ENCODE measurements at regions not wholly inside any gene's neighbourhood (a gene's known extent, or its start where the extent isn't known, plus 50 kb on each side); places are given as distances from the start of the nearest gene placed in this dataset.

DNA sequence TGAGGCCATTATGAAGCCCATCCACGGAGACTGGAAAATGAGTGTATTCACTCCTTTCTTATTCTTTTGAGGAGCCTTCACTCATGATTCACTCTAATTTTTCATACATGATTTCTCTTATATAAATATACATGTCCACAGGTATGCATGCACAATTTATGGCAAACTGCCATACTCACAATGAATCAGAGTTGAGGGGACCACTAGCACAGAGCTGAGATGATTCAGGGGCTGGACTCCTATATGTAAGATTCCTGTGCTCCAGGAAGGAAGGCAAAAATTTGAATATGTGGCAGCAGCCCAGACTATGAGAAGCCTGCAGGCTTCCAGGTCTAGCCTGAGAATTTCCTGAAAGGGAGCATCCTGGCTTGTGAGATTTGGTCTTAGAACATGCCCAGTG lies 484.6 kb downstream of the PRELID2 start:
- Mint-ChIP-seq H3K9me3 (no peaks in the 10 kb centered on the region; the same call in 2 of the 3 replicates), H3K4me1 (0 out of 3 replicates have a peak, but pooled peaks cover 2% of the 10 kb centered on the region), H3K36me3 (ENCODE audit: low read depth) (no peaks in the 10 kb centered on the region), H3K27ac (no peak overlapping the region), H3K4me3 (no peak overlapping the region), H3K27me3 (ENCODE audit: insufficient read depth, low read depth, poor library complexity) (no peaks in the 10 kb centered on the region)
- H3K4me1 ChIP-seq (ENCODE audit: insufficient read depth): no peaks in the 10 kb centered on the region
- no peak overlapping the region for H3K27ac ChIP-seq (ENCODE audit: low read depth)
- H3K4me3 ChIP-seq: no peak overlapping the region
- H3K36me3 ChIP-seq (ENCODE audit: insufficient read depth): no peaks in the 10 kb centered on the region
- ATAC-seq: no peak
- H3K79me2 ChIP-seq (replicated peaks; ENCODE audit: insufficient read depth): no peaks in the 10 kb centered on the region
- H3K27me3 ChIP-seq (ENCODE audit: insufficient read depth): no peaks in the 10 kb centered on the region
- DNase-seq (ENCODE audit: low spot score): no peak
- H3K9me2 ChIP-seq (ENCODE audit: insufficient read depth): peaks cover 12% of the 10 kb centered on the region; the same call in 1 of the 2 replicates
- H2AFZ ChIP-seq: no peak overlapping the region
- no peaks in the 10 kb centered on the region for H4K20me1 ChIP-seq (replicated peaks; ENCODE audit: insufficient read depth)
- H3K4me2 ChIP-seq: no peak overlapping the region
- H3F3A ChIP-seq (replicated peaks; ENCODE audit: low read depth): no peaks in the 10 kb centered on the region
- TF ChIP-seq ZNF114 (CRISPR knock-in tag; IDR thresholded peaks at IDR 0.05): no peak
- TF ChIP-seq CREB1 (CRISPR knock-in tag; IDR thresholded peaks at IDR 0.05; ENCODE audit: low read depth): no peak
- no peak for TF ChIP-seq JUNB (IDR thresholded peaks at IDR 0.05; ENCODE audit: unreplicated experiment)
- TF ChIP-seq, protein P1, sequence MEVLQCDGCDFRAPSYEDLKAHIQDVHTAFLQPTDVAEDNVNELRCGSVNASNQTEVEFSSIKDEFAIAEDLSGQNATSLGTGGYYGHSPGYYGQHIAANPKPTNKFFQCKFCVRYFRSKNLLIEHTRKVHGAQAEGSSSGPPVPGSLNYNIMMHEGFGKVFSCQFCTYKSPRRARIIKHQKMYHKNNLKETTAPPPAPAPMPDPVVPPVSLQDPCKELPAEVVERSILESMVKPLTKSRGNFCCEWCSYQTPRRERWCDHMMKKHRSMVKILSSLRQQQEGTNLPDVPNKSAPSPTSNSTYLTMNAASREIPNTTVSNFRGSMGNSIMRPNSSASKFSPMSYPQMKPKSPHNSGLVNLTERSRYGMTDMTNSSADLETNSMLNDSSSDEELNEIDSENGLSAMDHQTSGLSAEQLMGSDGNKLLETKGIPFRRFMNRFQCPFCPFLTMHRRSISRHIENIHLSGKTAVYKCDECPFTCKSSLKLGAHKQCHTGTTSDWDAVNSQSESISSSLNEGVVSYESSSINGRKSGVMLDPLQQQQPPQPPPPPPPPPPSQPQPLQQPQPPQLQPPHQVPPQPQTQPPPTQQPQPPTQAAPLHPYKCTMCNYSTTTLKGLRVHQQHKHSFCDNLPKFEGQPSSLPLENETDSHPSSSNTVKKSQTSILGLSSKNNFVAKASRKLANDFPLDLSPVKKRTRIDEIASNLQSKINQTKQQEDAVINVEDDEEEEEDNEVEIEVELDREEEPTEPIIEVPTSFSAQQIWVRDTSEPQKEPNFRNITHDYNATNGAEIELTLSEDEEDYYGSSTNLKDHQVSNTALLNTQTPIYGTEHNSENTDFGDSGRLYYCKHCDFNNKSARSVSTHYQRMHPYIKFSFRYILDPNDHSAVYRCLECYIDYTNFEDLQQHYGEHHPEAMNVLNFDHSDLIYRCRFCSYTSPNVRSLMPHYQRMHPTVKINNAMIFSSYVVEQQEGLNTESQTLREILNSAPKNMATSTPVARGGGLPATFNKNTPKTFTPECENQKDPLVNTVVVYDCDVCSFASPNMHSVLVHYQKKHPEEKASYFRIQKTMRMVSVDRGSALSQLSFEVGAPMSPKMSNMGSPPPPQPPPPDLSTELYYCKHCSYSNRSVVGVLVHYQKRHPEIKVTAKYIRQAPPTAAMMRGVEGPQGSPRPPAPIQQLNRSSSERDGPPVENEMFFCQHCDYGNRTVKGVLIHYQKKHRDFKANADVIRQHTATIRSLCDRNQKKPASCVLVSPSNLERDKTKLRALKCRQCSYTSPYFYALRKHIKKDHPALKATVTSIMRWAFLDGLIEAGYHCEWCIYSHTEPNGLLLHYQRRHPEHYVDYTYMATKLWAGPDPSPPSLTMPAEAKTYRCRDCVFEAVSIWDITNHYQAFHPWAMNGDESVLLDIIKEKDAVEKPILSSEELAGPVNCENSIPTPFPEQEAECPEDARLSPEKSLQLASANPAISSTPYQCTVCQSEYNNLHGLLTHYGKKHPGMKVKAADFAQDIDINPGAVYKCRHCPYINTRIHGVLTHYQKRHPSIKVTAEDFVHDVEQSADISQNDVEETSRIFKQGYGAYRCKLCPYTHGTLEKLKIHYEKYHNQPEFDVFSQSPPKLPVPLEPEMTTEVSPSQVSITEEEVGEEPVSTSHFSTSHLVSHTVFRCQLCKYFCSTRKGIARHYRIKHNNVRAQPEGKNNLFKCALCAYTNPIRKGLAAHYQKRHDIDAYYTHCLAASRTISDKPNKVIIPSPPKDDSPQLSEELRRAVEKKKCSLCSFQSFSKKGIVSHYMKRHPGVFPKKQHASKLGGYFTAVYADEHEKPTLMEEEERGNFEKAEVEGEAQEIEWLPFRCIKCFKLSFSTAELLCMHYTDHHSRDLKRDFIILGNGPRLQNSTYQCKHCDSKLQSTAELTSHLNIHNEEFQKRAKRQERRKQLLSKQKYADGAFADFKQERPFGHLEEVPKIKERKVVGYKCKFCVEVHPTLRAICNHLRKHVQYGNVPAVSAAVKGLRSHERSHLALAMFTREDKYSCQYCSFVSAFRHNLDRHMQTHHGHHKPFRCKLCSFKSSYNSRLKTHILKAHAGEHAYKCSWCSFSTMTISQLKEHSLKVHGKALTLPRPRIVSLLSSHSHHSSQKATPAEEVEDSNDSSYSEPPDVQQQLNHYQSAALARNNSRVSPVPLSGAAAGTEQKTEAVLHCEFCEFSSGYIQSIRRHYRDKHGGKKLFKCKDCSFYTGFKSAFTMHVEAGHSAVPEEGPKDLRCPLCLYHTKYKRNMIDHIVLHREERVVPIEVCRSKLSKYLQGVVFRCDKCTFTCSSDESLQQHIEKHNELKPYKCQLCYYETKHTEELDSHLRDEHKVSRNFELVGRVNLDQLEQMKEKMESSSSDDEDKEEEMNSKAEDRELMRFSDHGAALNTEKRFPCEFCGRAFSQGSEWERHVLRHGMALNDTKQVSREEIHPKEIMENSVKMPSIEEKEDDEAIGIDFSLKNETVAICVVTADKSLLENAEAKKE (CRISPR knock-in tag; IDR thresholded peaks at IDR 0.05): no peak
- TF ChIP-seq, protein P2, sequence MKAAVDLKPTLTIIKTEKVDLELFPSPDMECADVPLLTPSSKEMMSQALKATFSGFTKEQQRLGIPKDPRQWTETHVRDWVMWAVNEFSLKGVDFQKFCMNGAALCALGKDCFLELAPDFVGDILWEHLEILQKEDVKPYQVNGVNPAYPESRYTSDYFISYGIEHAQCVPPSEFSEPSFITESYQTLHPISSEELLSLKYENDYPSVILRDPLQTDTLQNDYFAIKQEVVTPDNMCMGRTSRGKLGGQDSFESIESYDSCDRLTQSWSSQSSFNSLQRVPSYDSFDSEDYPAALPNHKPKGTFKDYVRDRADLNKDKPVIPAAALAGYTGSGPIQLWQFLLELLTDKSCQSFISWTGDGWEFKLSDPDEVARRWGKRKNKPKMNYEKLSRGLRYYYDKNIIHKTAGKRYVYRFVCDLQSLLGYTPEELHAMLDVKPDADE (IDR thresholded peaks at IDR 0.05): no peak
- TF ChIP-seq, protein P3, sequence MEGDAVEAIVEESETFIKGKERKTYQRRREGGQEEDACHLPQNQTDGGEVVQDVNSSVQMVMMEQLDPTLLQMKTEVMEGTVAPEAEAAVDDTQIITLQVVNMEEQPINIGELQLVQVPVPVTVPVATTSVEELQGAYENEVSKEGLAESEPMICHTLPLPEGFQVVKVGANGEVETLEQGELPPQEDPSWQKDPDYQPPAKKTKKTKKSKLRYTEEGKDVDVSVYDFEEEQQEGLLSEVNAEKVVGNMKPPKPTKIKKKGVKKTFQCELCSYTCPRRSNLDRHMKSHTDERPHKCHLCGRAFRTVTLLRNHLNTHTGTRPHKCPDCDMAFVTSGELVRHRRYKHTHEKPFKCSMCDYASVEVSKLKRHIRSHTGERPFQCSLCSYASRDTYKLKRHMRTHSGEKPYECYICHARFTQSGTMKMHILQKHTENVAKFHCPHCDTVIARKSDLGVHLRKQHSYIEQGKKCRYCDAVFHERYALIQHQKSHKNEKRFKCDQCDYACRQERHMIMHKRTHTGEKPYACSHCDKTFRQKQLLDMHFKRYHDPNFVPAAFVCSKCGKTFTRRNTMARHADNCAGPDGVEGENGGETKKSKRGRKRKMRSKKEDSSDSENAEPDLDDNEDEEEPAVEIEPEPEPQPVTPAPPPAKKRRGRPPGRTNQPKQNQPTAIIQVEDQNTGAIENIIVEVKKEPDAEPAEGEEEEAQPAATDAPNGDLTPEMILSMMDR (conservative IDR thresholded peaks at IDR 0.05; ENCODE audit: low read depth in 2 of 2): no peak
- TF ChIP-seq STAT1 (IDR thresholded peaks at IDR 0.05; ENCODE audit: unreplicated experiment): no peak
- no peak for TF ChIP-seq EZH2phosphoT487 (IDR thresholded peaks at IDR 0.05; ENCODE audit: unreplicated experiment)
- TF ChIP-seq POLR2AphosphoS5 (IDR thresholded peaks at IDR 0.05; ENCODE audit: low read depth): no peak
- TF ChIP-seq ZNF331 (CRISPR knock-in tag; IDR thresholded peaks at IDR 0.05; ENCODE audit: low read depth): no peak
- TF ChIP-seq NANOG (IDR thresholded peaks at IDR 0.05; ENCODE audit: borderline replicate concordance): no peak
- TF ChIP-seq EZH2 (IDR thresholded peaks at IDR 0.05; ENCODE audit: low read depth, unreplicated experiment): no peak
- TF ChIP-seq, protein P4, sequence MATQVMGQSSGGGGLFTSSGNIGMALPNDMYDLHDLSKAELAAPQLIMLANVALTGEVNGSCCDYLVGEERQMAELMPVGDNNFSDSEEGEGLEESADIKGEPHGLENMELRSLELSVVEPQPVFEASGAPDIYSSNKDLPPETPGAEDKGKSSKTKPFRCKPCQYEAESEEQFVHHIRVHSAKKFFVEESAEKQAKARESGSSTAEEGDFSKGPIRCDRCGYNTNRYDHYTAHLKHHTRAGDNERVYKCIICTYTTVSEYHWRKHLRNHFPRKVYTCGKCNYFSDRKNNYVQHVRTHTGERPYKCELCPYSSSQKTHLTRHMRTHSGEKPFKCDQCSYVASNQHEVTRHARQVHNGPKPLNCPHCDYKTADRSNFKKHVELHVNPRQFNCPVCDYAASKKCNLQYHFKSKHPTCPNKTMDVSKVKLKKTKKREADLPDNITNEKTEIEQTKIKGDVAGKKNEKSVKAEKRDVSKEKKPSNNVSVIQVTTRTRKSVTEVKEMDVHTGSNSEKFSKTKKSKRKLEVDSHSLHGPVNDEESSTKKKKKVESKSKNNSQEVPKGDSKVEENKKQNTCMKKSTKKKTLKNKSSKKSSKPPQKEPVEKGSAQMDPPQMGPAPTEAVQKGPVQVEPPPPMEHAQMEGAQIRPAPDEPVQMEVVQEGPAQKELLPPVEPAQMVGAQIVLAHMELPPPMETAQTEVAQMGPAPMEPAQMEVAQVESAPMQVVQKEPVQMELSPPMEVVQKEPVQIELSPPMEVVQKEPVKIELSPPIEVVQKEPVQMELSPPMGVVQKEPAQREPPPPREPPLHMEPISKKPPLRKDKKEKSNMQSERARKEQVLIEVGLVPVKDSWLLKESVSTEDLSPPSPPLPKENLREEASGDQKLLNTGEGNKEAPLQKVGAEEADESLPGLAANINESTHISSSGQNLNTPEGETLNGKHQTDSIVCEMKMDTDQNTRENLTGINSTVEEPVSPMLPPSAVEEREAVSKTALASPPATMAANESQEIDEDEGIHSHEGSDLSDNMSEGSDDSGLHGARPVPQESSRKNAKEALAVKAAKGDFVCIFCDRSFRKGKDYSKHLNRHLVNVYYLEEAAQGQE (IDR thresholded peaks at IDR 0.05; ENCODE audit: unreplicated experiment): no peak

All from GM23338 (cell line).